Eye (tissue), 1 donor: ENCODE measurements at regions not wholly inside any gene's neighbourhood (a gene's known extent, or its start where the extent isn't known, plus 50 kb on each side); places are given as distances from the start of the nearest gene placed in this dataset.

Experiments used
- DNase-seq: peaks from one replicate; pipeline ENCODE4 v3.0.0-alpha.2; 2015

DNA sequence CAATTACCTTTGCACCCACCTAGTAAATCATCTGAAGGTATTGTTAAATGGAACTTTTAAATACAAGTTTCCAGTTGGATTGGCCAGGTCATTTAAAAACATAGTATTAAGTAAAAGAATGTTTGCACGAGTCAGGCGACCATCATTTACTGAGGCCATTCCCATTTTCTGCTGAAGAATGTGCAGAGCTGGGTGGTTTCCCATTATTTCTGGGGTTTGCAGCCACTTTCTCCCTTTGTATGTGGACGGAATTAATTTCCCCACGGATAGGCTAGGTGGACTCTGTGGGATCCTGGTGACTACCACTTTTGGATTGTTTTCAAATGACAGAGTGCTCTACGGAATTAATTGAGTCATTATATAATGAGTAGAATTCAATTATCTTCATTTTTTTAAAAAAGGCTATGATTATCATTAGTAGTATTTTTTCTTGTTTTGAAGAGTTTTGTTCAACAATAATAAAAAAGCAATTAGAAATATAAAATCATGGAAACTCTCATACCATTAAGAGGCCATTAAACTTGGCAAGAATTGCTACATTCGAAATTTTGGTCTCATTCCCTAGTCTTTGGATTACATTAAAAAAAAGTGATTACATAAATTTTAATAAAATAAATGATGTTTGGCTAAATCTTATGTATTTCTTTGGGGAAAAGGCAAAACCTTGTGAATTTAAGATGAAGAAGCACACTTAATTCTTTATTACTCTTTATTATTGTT, 120.4 kb upstream of the FZD8 start:
- DNase-seq = no peak

DNA sequence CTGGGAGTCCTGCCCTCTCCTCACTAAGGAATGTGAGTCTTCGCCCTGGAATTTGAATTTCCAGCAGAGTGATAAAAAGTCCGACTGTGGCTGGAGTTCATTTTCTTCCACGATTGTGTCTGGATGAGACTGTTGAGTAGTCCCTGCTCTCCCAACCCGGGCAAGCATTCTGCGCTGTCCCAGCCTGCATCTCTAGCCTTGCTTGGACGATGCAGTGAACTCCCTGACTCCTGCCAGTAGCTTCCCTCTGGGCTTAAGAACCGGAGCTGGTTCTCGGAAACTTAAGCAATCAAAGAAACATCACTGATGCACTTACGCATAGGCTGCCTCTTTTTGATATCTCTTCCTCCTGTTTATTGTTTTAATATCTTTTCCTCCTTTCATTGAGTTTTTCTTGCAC, 116.0 kb upstream of the FZD8 start:
- no peak for DNase-seq

DNA sequence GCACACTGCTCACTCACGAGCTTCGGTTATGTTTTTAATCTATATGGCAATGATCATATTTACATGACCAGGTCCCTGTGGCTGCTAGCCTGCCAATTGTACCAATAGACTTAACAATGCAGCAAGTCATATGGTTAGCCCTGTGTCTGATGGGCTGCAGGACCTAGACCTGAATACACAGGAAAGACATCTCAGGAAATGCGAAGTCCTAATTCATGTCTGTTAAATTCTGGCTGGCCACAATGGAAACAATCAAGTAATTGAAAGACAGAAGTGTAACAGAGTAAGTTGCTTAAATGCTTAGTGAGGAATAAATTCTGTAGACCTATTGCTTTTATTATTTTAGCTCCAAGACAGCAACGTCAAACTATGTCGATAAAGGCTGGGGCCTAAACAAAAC, 112.4 kb upstream of the FZD8 start:
- DNase-seq = no peak

DNA sequence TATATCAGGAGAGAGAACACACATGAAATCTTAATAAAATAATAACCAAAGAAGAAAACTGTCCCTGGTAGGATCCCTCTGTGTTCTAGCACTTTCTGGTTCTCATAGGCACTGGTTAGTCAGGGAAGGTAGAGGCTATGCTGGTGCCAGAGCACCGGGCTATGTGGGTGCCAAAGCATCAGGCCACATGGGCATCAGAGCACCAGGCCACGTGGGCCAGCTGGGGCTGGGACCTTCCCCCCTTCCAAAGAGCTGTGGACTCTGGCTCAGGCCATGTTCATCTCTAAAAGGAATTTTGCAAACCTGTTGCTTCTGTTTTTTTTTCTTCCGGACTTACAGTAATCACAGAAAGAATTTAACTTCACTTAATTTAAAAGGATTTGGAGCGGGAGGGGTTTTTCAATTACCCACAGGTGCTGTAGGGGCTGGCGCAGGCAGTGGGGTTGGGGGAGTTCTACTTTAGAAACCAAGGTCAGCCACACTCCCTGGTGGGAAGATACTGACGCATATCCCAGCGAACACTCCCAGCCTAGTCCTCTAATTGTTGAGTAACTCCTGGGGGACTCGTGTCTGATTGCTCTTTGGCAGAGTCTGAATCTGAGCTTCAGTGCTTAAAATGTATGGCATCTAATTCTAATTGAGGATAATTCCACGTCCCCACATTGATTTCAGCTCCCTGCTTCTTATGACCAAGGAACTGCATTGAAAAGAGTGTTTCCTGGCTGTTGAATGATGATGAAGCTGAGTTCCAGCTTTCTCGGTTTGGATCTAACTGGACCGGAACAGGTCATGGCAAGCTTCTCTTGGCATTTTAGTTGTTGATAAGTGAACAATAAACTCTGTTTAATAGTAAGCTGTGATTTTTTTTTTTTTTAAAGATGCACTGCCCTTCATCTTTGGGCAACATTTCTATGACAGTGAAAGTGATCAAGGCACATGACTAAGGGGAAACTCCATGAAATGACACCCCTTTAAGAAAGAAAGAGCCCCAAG, 110.7 kb upstream of the FZD8 start:
- DNase-seq = no peak

GRCh38 chr10:35751347-35751746, 109.3 kb upstream of the FZD8 start:
- no peak for DNase-seq

DNA sequence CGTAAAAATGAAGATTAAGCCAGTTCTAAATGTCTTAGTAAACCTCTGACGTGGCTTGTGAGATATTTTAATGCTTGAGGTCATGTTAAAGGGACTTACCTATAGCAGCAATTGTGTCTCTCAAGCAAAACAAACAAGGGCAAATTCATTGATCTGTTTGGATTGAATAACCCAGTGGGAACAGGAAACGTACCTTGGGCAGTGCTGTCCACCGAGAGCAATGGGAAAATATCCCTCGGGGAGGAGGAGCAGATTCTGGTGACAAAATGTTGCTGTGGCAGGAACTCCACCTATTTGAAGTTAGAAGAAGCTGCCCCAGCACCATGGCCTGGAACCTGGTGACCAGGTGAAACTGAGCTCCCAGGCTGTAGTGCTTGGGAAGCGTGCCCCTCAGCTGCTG, 107.1 kb upstream of the FZD8 start:
- DNase-seq = no peak

GRCh38 chr10:35745617-35746403, 103.7 kb upstream of the FZD8 start:
- no peak for DNase-seq

DNA sequence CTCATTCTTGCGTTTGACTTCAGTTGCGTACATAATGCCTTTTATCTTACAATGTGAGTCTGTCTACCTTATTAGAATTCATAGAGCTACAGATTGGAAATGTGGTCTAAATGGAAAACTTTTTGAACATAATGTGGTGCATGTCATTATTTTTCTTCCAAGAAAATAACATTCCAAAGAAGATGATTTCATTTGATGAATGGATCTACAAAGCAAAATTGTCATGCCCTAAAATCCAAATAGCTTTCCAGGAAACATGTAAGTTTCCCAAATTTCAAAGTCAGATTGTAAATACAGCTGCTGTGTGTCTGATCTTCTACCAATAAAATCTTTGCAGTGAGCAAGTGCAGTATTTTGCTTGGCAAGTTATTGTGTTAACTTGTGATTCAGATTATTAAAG, 101.8 kb upstream of the FZD8 start:
- DNase-seq = no peak

DNA sequence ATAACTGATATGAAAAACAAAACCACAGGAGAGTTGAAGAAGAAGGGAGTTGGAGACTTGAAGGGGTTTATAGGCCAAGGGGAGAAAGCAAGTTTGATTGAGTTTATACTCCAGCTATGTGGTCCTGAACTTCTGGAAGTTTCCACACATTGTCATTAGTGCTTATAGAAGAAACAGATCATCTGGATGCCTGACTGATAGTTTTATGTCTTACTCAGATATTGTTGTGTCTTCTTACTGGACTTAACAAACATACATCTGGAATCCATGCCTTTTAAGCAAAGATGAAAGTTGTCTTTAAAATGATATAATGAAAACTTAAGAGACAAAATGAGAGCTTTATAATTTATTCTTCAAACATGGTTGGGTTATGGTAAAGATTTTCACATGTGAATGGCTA, 101.3 kb upstream of the FZD8 start:
- no peak for DNase-seq

GRCh38 chr10:35739998-35740397, 97.9 kb upstream of the FZD8 start:
- DNase-seq = no peak

- no peak for DNase-seq
These were observed 93.3 kb upstream of the FZD8 start for GRCh38 chr10:35735412-35735811.

GRCh38 chr10:35731828-35732227, 89.7 kb upstream of the FZD8 start:
- DNase-seq = no peak

GRCh38 chr10:35728341-35728740, 86.2 kb upstream of the FZD8 start:
- DNase-seq = no peak

DNA sequence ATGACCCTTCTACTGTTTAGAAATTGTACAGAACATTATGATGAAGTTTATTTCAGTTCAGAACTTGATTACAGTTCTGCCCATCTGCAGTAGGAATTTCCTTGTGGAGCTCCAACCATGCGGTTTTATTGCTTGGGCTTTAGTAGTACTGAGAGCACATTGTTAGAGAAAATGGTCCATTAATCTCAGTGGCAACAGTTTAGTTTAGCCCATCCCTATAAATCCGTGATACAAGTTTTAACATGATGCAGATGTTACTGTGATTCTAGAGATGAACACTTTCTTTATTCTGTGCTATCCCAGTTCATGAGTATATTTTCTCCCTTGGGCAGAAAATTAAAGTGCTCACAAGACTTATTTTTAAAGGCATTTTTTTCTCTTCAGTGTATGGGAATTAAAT, 84.8 kb upstream of the FZD8 start:
- DNase-seq = no peak

DNA sequence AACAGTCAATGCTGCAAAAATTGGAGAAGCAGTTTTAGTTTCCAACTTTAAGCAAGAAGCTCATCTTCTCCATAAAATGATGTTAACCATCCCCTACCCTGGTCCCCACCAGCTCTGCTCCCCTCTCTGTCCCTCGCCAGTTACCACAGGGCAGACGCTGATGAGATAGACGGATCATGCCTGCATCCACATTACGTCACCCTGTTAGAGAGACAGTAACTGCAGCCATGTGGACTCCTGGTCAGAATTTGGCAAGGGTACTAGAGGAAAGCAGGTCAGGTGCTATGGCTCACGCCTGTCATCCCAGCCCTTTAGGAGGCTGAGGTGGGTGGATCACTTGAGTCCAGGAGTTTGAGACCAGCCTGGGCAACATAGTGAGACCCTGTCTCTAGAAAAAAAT, 81.9 kb upstream of the FZD8 start:
- no peak for DNase-seq

DNA sequence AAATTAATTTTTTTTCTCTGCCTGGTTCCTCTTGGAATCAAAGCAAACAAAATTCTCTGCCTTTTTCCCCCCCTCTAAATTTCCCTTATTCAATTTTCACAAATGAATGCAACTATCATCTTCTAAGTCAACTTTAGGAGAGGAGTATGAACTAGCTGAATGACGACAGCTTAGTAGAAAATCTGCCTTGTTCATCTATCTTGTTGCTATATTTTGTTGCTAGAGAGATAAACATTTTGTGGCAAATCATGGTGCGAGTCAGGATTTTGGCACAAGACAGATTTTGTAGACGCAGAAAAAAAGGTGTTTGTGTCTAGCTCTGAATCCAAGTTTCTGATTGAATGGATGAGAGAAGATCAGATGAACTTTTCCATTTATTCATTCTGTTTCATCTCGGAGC, 81.0 kb upstream of the FZD8 start:
- DNase-seq = no peak

- DNase-seq = no peak
These were observed 80.5 kb upstream of the FZD8 start for GRCh38 chr10:35722636-35723035.

DNA sequence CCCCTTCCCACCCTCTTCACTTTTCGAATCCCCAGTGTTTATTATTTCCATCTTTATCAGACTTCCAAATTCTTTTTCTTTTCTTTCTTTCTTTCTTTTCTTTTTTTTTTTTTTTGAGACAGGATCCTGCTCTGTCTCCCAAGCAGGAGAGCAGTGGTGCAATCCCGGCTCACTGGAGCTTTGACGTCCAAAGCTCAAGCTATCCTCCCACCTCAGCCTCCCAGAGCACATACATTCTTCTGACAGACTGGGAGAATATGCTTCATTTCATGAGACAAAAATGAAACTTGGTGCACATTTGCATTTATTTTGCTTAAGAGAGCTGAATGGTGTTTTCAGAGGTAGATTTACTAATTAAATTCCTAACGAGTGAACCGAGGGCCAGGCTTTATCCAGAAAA, 80.1 kb upstream of the FZD8 start:
- no peak for DNase-seq

DNA sequence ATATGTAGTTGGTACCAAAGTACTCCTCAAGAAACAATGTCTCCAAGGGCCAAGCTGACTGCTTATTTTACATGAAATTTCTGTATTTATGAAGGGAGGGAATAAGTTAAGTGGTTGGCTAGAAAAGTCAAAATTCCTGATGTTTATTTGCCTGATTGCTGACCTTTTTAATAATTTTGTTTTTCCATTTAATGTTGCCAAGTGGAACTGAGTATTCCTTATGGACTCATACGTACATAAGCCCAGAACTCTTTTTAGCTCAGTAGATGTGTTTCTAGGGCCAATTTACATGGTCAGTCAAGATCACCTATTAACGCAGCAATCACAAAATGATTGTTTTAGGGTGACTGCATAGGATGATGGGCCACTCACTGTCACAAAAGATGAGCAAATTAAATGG, 78.3 kb upstream of the FZD8 start:
- DNase-seq = no peak

GRCh38 chr10:35716776-35717175, 74.7 kb upstream of the FZD8 start:
- DNase-seq = no peak

GRCh38 chr10:35712486-35712885, 70.4 kb upstream of the FZD8 start:
- no peak for DNase-seq

DNA sequence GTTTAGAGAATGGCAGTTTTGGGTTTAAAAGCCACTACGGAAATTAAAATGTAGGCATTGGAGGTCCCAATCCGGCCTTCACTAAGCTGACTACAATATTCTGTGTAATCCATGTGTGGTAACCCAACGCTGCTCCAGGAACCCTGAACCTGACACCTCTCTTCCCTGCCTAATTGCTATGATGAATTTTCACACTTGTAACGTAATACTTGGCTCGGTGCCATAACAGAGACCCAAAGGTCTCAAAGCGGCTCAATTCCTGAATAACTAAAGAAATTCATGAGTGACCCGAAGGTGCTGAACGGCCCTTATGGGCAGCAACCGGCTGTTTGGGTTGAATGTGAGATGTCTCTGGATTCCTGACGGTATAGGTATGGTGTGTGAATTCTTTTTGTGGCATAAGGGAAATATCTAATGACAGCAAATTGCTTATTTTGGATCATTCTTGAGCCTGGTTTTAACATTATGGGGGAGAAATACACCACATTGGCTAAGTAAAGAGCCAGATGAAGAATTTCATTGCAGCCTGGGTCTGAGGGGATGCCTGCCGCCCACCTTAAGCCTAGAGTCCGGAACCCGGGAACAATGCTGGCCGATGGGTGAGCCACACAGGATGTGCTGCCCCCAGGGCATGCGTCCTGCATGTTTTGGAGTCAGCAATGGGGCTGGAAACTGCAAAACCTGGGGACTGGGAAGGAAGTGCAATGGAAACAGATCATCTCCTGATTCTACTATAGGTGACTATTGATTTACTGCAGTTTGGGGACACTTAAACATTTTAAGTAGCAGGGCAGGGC, 69.7 kb upstream of the FZD8 start:
- no peak for DNase-seq
